ENCODE measurements at regions not wholly inside any gene's neighbourhood (a gene's known extent, or its start where the extent isn't known, plus 50 kb on each side); places are given as distances from the start of the nearest gene placed in this dataset.

GRCh38 chr2:133838642-133839365 lies 270.5 kb upstream of the NCKAP5 start:
- Histone ChIP-seq H3K9ac (ENCODE audit: insufficient read depth, low read length) (no peak overlapping the region), H3K27ac (ENCODE audit: insufficient read depth, low read length) (no peak overlapping the region), H4K20me1 (ENCODE audit: control insufficient read depth, extremely low read depth, insufficient read depth, low read length) (no peaks in the 10 kb centered on the region), H3K9me3 (ENCODE audit: control insufficient read depth, insufficient read depth, low read depth, low read length) (no peaks in the 10 kb centered on the region), H2AFZ (ENCODE audit: low read length) (no peak overlapping the region), H3K79me2 (ENCODE audit: control insufficient read depth, insufficient read depth, low read length) (no peaks in the 10 kb centered on the region), H3K4me1 (ENCODE audit: control insufficient read depth, extremely low read depth, insufficient read depth, low read length) (peaks cover 32% of the 10 kb centered on the region), H3K36me3 (ENCODE audit: control insufficient read depth, insufficient read depth, low read length) (no peaks in the 10 kb centered on the region), H3K27me3 (ENCODE audit: control insufficient read depth, insufficient read depth, low read length) (no peaks in the 10 kb centered on the region), H3K4me3 (replicated peaks in 1 of 4; ENCODE audit: control extremely low read depth in 1 of 4, insufficient read depth in 1 of 4, low read depth in 3 of 4, low read length in 4 of 4) (no peak overlapping the region), H3K4me2 (ENCODE audit: extremely low read depth, insufficient read depth, low read length) (no peak overlapping the region)
- no peak for DNase-seq (ENCODE audit: low read depth in 2 of 2)
- no peak for TF ChIP-seq CTCF (conservative IDR thresholded peaks at IDR 0.05 in 1 of 2, IDR thresholded peaks at IDR 0.05 in 1 of 2; ENCODE audit: low read depth in 1 of 2, low read length in 2 of 2)
- no peak for TF ChIP-seq EZH2 (IDR thresholded peaks at IDR 0.05; ENCODE audit: low read length, missing control alignments)

- Histone ChIP-seq H3K79me2 (ENCODE audit: control insufficient read depth, insufficient read depth, low read length) (no peaks in the 10 kb centered on the region), H3K4me2 (ENCODE audit: extremely low read depth, insufficient read depth, low read length) (no peak overlapping the region), H3K9me3 (ENCODE audit: control insufficient read depth, insufficient read depth, low read depth, low read length) (no peaks in the 10 kb centered on the region), H3K9ac (ENCODE audit: insufficient read depth, low read length) (no peak overlapping the region), H4K20me1 (ENCODE audit: control insufficient read depth, extremely low read depth, insufficient read depth, low read length) (no peaks in the 10 kb centered on the region), H3K27me3 (ENCODE audit: control insufficient read depth, insufficient read depth, low read length) (no peaks in the 10 kb centered on the region), H3K27ac (ENCODE audit: insufficient read depth, low read length) (no peak overlapping the region), H3K4me3 (replicated peaks in 1 of 4; ENCODE audit: control extremely low read depth in 1 of 4, insufficient read depth in 1 of 4, low read depth in 3 of 4, low read length in 4 of 4) (no peak overlapping the region), H3K4me1 (ENCODE audit: control insufficient read depth, extremely low read depth, insufficient read depth, low read length) (peaks cover 32% of the 10 kb centered on the region), H3K36me3 (ENCODE audit: control insufficient read depth, insufficient read depth, low read length) (no peaks in the 10 kb centered on the region), H2AFZ (ENCODE audit: low read length) (no peak overlapping the region)
- no peak for DNase-seq (ENCODE audit: low read depth in 2 of 2)
- TF ChIP-seq EZH2 (IDR thresholded peaks at IDR 0.05; ENCODE audit: low read length, missing control alignments): no peak
- no peak for TF ChIP-seq CTCF (conservative IDR thresholded peaks at IDR 0.05 in 1 of 2, IDR thresholded peaks at IDR 0.05 in 1 of 2; ENCODE audit: low read depth in 1 of 2, low read length in 2 of 2)
Observed at GRCh38 chr2:133839677-133840076, 271.4 kb upstream of the NCKAP5 start.

GRCh38 chr2:133840761-133841160 lies 272.5 kb upstream of the NCKAP5 start:
- Histone ChIP-seq H3K4me3 (replicated peaks in 1 of 4; ENCODE audit: control extremely low read depth in 1 of 4, insufficient read depth in 1 of 4, low read depth in 3 of 4, low read length in 4 of 4) (no peak overlapping the region), H3K4me2 (ENCODE audit: extremely low read depth, insufficient read depth, low read length) (no peak overlapping the region), H3K27me3 (ENCODE audit: control insufficient read depth, insufficient read depth, low read length) (no peaks in the 10 kb centered on the region), H3K79me2 (ENCODE audit: control insufficient read depth, insufficient read depth, low read length) (no peaks in the 10 kb centered on the region), H3K27ac (ENCODE audit: insufficient read depth, low read length) (peak overlapping the region; percentile 62), H3K36me3 (ENCODE audit: control insufficient read depth, insufficient read depth, low read length) (no peaks in the 10 kb centered on the region), H4K20me1 (ENCODE audit: control insufficient read depth, extremely low read depth, insufficient read depth, low read length) (no peaks in the 10 kb centered on the region), H3K9me3 (ENCODE audit: control insufficient read depth, insufficient read depth, low read depth, low read length) (no peaks in the 10 kb centered on the region), H3K4me1 (ENCODE audit: control insufficient read depth, extremely low read depth, insufficient read depth, low read length) (peaks cover 32% of the 10 kb centered on the region), H2AFZ (ENCODE audit: low read length) (no peak overlapping the region), H3K9ac (ENCODE audit: insufficient read depth, low read length) (no peak overlapping the region)
- no peak for DNase-seq (ENCODE audit: low read depth in 2 of 2)
- TF ChIP-seq CTCF (conservative IDR thresholded peaks at IDR 0.05 in 1 of 2, IDR thresholded peaks at IDR 0.05 in 1 of 2; ENCODE audit: low read depth in 1 of 2, low read length in 2 of 2) (no peak), EZH2 (IDR thresholded peaks at IDR 0.05; ENCODE audit: low read length, missing control alignments) (no peak)
